HepG2 (cell line): ENCODE measurements at regions not wholly inside any gene's neighbourhood (a gene's known extent, or its start where the extent isn't known, plus 50 kb on each side); places are given as distances from the start of the nearest gene placed in this dataset.

Experiments used
- CBFB ChIP-seq: sonication (generic); formaldehyde crosslinking; IDR thresholded peaks from 2 replicates; pipeline ENCODE4 v1.4.0; 2020; ENCODE audit warnings: missing genetic modification reagents
- CEBPG ChIP-seq: IDR thresholded peaks from 2 replicates; pipeline ENCODE4 v1.6.1; 2016
- GATAD2A ChIP-seq: IDR thresholded peaks from 2 replicates; pipeline ENCODE4 v1.6.1; 2016
- KDM3A ChIP-seq: IDR thresholded peaks from 2 replicates; pipeline ENCODE4 v1.6.1; 2018; ENCODE audit warnings: low read depth, missing compliant biosample characterization
- MED1 ChIP-seq: sonication (generic); formaldehyde crosslinking; IDR thresholded peaks from 2 replicates; pipeline ENCODE4 v1.4.0; 2020; ENCODE audit warnings: missing genetic modification reagents
- MEIS1 ChIP-seq: sonication (generic); formaldehyde crosslinking; IDR thresholded peaks from 2 replicates; pipeline ENCODE4 v1.9.0; 2021; ENCODE audit warnings: mild to moderate bottlenecking, missing genetic modification reagents, moderate library complexity, borderline replicate concordance
- NBN ChIP-seq: fragments of 450-650 bp; conservative IDR thresholded peaks from 2 replicates; pipeline ENCODE4 v1.6.1; 2017
- NFYC ChIP-seq: IDR thresholded peaks from 2 replicates; pipeline ENCODE4 v1.6.1; 2016; ENCODE audit warnings: missing genetic modification reagents, missing compliant biosample characterization
- NONO ChIP-seq, 2 experiments: fragments of 450-650 bp in 1 of 2; sonication (generic) in 1 of 2; formaldehyde crosslinking in 1 of 2; IDR thresholded peaks in 1 of 2; conservative IDR thresholded peaks in 1 of 2; 2 replicates each; pipeline versions ENCODE4 v1.6.1 to v1.8.0; 2017 to 2022; ENCODE audit warnings: mild to moderate bottlenecking in 1 of 2, missing genetic modification reagents in 1 of 2, moderate library complexity in 1 of 2
- POLR2A ChIP-seq, 2 experiments: IDR thresholded peaks; 2 replicates each; pipeline ENCODE4 v1.6.1; 2011; ENCODE audit warnings: low read depth in 2 of 2, low read length in 2 of 2, mild to moderate bottlenecking in 1 of 2, moderate library complexity in 1 of 2; ENCODE audit not compliant: insufficient read depth in 1 of 2
- REL ChIP-seq: sonication (generic); formaldehyde crosslinking; conservative IDR thresholded peaks from 2 replicates; pipeline ENCODE4 v1.8.0; 2022; ENCODE audit warnings: mild to moderate bottlenecking, missing genetic modification reagents, moderate library complexity
- SRY ChIP-seq: sonication (generic); formaldehyde crosslinking; IDR thresholded peaks from 2 replicates; pipeline ENCODE4 v1.8.0; 2022; ENCODE audit warnings: mild to moderate bottlenecking, missing genetic modification reagents
- ZBTB21 ChIP-seq: sonication (generic); formaldehyde crosslinking; IDR thresholded peaks from 2 replicates; pipeline ENCODE4 v1.4.0; 2020; ENCODE audit warnings: missing genetic modification reagents
- ZMYM4 ChIP-seq: sonication (generic); formaldehyde crosslinking; IDR thresholded peaks from 2 replicates; pipeline ENCODE4 v1.8.1; 2023; ENCODE audit warnings: mild to moderate bottlenecking, missing genetic modification reagents
- ZNF263 ChIP-seq: sonication (generic); formaldehyde crosslinking; IDR thresholded peaks from 2 replicates; pipeline ENCODE4 v1.4.0; 2020; ENCODE audit warnings: missing genetic modification reagents
- ZNF337 ChIP-seq: sonication (generic); formaldehyde crosslinking; IDR thresholded peaks from 2 replicates; pipeline ENCODE4 v1.5.1; 2020; ENCODE audit warnings: missing genetic modification reagents, low read depth, mild to moderate bottlenecking, borderline replicate concordance
- ZNF446 ChIP-seq: sonication (generic); formaldehyde crosslinking; IDR thresholded peaks from 2 replicates; pipeline ENCODE4 v1.5.0; 2020; ENCODE audit warnings: mild to moderate bottlenecking, missing genetic modification reagents
- ZNF569 ChIP-seq: sonication (generic); formaldehyde crosslinking; IDR thresholded peaks from 2 replicates; pipeline ENCODE4 v1.5.0; 2020; ENCODE audit warnings: mild to moderate bottlenecking, missing genetic modification reagents, moderate library complexity, borderline replicate concordance
- ZNF713 ChIP-seq: sonication (generic); formaldehyde crosslinking; IDR thresholded peaks from 2 replicates; pipeline ENCODE4 v1.4.0; 2020; ENCODE audit warnings: mild to moderate bottlenecking, missing genetic modification reagents
- TF ChIP-seq, protein P1 (sequence below): sonication (generic); formaldehyde crosslinking; IDR thresholded peaks from 2 replicates; pipeline ENCODE4; 2020; ENCODE audit warnings: missing genetic modification reagents, mild to moderate bottlenecking, borderline replicate concordance
- TF ChIP-seq, protein P2 (sequence below): sonication (generic); formaldehyde crosslinking; IDR thresholded peaks from 2 replicates; pipeline ENCODE4 v1.8.0; 2023; ENCODE audit warnings: mild to moderate bottlenecking, missing genetic modification reagents
- TF ChIP-seq, protein P3 (sequence below): sonication (generic); formaldehyde crosslinking; IDR thresholded peaks from 2 replicates; pipeline ENCODE4 v1.8.1; 2023; ENCODE audit warnings: mild to moderate bottlenecking, missing genetic modification reagents, borderline replicate concordance
- TF ChIP-seq, protein P4 (sequence below): conservative IDR thresholded peaks from 2 replicates; pipeline ENCODE4 v1.6.1; 2018; ENCODE audit warnings: missing genetic modification reagents
- TF ChIP-seq, protein P5 (sequence below): sonication (generic); formaldehyde crosslinking; IDR thresholded peaks from 2 replicates; pipeline ENCODE4 v1.5.0; 2020; ENCODE audit warnings: missing genetic modification reagents

DNA sequence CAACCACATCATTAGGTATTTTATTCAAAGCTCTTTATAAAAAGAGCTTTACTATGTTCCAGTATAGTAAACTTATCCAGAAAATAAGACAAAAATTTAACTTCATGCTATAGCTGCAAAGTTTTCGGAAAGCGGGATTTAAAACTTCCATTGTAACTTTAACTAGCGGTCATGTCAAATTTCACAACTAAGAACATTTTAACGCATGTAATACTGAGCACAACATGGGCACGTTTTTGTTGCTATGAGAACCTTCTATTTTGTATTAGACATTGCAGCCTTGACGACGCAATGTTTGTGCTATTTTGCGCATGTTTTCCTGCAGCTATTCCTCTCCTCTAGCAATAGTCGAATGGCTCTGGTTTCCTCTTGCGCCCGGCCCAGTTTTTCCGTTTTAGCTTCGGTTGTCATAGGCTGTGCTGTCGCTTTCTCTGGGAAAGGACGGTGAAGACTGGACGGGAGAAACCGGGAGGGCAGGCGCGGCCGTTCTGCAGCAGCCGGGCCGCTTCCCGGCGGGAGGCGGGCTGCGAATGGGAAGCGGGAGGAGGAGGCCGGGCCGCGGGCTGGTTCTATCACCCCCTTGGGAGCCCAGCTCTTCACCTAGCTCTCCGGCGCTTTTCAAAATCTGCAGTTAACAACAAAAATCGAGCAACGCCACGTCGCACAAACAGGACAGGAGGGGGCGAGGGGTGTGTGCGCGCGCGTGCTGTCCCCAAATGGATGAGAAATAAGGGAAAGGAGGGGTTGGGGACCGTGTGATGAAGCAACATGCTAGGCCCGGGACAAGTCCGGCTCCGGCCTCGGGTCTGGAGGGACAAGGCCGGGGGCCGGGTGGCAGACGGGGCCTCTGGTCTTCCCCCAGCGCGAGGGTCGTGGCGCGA, 105.3 kb upstream of the HNRNPU start (continued):
- 0 out of 2 replicates have a peak, but pooled peaks have one; percentile 75 for TF ChIP-seq SRY (CRISPR knock-in tag)
- peak; percentile 52; the same call in 1 of the 2 replicates for TF ChIP-seq ZNF263 (CRISPR knock-in tag)
- no peak for TF ChIP-seq NFYC
- TF ChIP-seq GATAD2A (CRISPR knock-in tag): peak; percentile 8; the same call in 1 of the 2 replicates
- peak; percentile 8 for TF ChIP-seq MED1 (CRISPR knock-in tag)
- TF ChIP-seq POLR2A (IDR thresholded peaks at IDR 0.05; ENCODE audit: insufficient read depth in 1 of 2, low read depth in 2 of 2, low read length in 2 of 2): peak in 1 of 2 experiments; percentile 68; a peak in 2 of 4 replicates
- no peak for TF ChIP-seq NBN
- peak; percentile 64; the same call in 1 of the 2 replicates for TF ChIP-seq ZNF446 (CRISPR knock-in tag)
- TF ChIP-seq ZBTB21: no peak
- TF ChIP-seq MEIS1 (CRISPR knock-in tag): no peak
- peak; percentile 78; the same call in 1 of the 2 replicates for TF ChIP-seq ZNF569 (CRISPR knock-in tag)
- TF ChIP-seq, protein P1, sequence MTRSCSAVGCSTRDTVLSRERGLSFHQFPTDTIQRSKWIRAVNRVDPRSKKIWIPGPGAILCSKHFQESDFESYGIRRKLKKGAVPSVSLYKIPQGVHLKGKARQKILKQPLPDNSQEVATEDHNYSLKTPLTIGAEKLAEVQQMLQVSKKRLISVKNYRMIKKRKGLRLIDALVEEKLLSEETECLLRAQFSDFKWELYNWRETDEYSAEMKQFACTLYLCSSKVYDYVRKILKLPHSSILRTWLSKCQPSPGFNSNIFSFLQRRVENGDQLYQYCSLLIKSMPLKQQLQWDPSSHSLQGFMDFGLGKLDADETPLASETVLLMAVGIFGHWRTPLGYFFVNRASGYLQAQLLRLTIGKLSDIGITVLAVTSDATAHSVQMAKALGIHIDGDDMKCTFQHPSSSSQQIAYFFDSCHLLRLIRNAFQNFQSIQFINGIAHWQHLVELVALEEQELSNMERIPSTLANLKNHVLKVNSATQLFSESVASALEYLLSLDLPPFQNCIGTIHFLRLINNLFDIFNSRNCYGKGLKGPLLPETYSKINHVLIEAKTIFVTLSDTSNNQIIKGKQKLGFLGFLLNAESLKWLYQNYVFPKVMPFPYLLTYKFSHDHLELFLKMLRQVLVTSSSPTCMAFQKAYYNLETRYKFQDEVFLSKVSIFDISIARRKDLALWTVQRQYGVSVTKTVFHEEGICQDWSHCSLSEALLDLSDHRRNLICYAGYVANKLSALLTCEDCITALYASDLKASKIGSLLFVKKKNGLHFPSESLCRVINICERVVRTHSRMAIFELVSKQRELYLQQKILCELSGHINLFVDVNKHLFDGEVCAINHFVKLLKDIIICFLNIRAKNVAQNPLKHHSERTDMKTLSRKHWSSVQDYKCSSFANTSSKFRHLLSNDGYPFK (CRISPR knock-in tag): peak; percentile 37; the same call in 1 of the 2 replicates
- TF ChIP-seq, protein P2, sequence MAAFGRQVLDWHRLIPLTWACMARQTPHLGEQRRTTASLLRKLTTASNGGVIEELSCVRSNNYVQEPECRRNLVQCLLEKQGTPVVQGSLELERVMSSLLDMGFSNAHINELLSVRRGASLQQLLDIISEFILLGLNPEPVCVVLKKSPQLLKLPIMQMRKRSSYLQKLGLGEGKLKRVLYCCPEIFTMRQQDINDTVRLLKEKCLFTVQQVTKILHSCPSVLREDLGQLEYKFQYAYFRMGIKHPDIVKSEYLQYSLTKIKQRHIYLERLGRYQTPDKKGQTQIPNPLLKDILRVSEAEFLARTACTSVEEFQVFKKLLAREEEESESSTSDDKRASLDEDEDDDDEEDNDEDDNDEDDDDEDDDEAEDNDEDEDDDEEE: peak; percentile 19; the same call in 1 of the 2 replicates
- TF ChIP-seq, protein P3, sequence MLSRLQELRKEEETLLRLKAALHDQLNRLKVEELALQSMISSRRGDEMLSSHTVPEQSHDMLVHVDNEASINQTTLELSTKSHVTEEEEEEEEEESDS (CRISPR knock-in tag): no peak
- 0 out of 2 replicates have a peak, but pooled peaks have one; percentile 1 for TF ChIP-seq CBFB (CRISPR knock-in tag)
- TF ChIP-seq NONO (IDR thresholded peaks at IDR 0.05): no peak
- TF ChIP-seq NONO (CRISPR knock-in tag; conservative IDR thresholded peaks at IDR 0.05): peak; percentile 91
- 0 out of 2 replicates have a peak, but pooled peaks have one; percentile 37 for TF ChIP-seq ZNF713 (CRISPR knock-in tag)
- TF ChIP-seq REL: 0 out of 2 replicates have a peak, but pooled peaks have one; percentile 35
- TF ChIP-seq CEBPG: peak; percentile 66; the same call in 1 of the 2 replicates
- peak; percentile 38; the same call in 1 of the 2 replicates for TF ChIP-seq ZMYM4 (CRISPR knock-in tag)
- TF ChIP-seq, protein P4, sequence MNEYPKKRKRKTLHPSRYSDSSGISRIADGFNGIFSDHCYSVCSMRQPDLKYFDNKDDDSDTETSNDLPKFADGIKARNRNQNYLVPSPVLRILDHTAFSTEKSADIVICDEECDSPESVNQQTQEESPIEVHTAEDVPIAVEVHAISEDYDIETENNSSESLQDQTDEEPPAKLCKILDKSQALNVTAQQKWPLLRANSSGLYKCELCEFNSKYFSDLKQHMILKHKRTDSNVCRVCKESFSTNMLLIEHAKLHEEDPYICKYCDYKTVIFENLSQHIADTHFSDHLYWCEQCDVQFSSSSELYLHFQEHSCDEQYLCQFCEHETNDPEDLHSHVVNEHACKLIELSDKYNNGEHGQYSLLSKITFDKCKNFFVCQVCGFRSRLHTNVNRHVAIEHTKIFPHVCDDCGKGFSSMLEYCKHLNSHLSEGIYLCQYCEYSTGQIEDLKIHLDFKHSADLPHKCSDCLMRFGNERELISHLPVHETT (CRISPR knock-in tag): peak; percentile 11; the same call in 1 of the 2 replicates
- TF ChIP-seq KDM3A (CRISPR knock-in tag): peak; percentile 32; the same call in 1 of the 2 replicates
- no peak for TF ChIP-seq ZNF337 (CRISPR knock-in tag)
- TF ChIP-seq, protein P5, sequence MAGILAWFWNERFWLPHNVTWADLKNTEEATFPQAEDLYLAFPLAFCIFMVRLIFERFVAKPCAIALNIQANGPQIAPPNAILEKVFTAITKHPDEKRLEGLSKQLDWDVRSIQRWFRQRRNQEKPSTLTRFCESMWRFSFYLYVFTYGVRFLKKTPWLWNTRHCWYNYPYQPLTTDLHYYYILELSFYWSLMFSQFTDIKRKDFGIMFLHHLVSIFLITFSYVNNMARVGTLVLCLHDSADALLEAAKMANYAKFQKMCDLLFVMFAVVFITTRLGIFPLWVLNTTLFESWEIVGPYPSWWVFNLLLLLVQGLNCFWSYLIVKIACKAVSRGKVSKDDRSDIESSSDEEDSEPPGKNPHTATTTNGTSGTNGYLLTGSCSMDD (CRISPR knock-in tag): no peak
